H9 (cell line): ENCODE measurements at regions not wholly inside any gene's neighbourhood (a gene's known extent, or its start where the extent isn't known, plus 50 kb on each side); places are given as distances from the start of the nearest gene placed in this dataset.

ENCODE experiments used
- DNase-seq: peaks from one replicate; pipeline ENCODE4 v3.0.0-alpha.2; 2017
- H2AFZ ChIP-seq: one replicate; pipeline ENCODE4 v1.6.1; 2013; ENCODE audit warnings: mild to moderate bottlenecking, low read length, control low read depth, moderate library complexity
- H2AK5ac ChIP-seq: 2 replicates; pipeline ENCODE4 v1.6.1; 2013; ENCODE audit warnings: low read length, control low read depth, mixed read lengths; ENCODE audit not compliant: insufficient read length
- H2BK120ac ChIP-seq: one replicate; pipeline ENCODE4 v1.6.1; 2013; ENCODE audit warnings: low read depth, mild to moderate bottlenecking, low read length, control low read depth, inconsistent platforms; ENCODE audit not compliant: poor library complexity, severe bottlenecking
- H2BK12ac ChIP-seq: 2 replicates; pipeline ENCODE4 v1.6.1; 2013; ENCODE audit warnings: low read length, control low read depth, mixed read lengths, low read depth; ENCODE audit not compliant: insufficient read length
- H2BK15ac ChIP-seq: 2 replicates; pipeline ENCODE4 v1.6.1; 2013; ENCODE audit warnings: low read depth, low read length, control low read depth
- H2BK20ac ChIP-seq: one replicate; pipeline ENCODE4 v1.6.1; 2013; ENCODE audit warnings: low read depth, mild to moderate bottlenecking, low read length, control low read depth, inconsistent platforms; ENCODE audit not compliant: poor library complexity, severe bottlenecking
- H2BK5ac ChIP-seq: 2 replicates; pipeline ENCODE4 v1.6.1; 2013; ENCODE audit warnings: low read length, control low read depth, mixed read lengths; ENCODE audit not compliant: insufficient read length
- H3K14ac ChIP-seq: 2 replicates; pipeline ENCODE4 v1.6.1; 2013; ENCODE audit warnings: low read length, control low read depth; ENCODE audit not compliant: insufficient read depth
- H3K18ac ChIP-seq: 2 replicates; pipeline ENCODE4 v1.6.1; 2013; ENCODE audit warnings: low read depth, mild to moderate bottlenecking, mixed read lengths, low read length, control low read depth; ENCODE audit not compliant: insufficient read length
- H3K23ac ChIP-seq: 2 replicates; pipeline ENCODE4 v1.6.1; 2013; ENCODE audit warnings: low read length, control low read depth, mixed read lengths, low read depth; ENCODE audit not compliant: insufficient read length
- H3K23me2 ChIP-seq: 2 replicates; pipeline ENCODE4 v1.6.1; 2013; ENCODE audit warnings: low read depth, mild to moderate bottlenecking, mixed read lengths, low read length, control low read depth; ENCODE audit not compliant: insufficient read length, poor library complexity, severe bottlenecking
- H3K27ac ChIP-seq: 2 replicates; pipeline ENCODE4 v1.5.1; 2013; ENCODE audit warnings: low read length, control low read depth, mixed read lengths, low read depth; ENCODE audit not compliant: insufficient read length
- H3K27me3 ChIP-seq: 2 replicates; pipeline ENCODE4 v1.6.1; 2013; ENCODE audit warnings: low read length, control low read depth, inconsistent platforms; ENCODE audit not compliant: insufficient read depth
- H3K4ac ChIP-seq: 2 replicates; pipeline ENCODE4 v1.6.1; 2013; ENCODE audit warnings: low read depth, mild to moderate bottlenecking, control low read depth, inconsistent platforms, low read length, moderate library complexity
- H3K4me1 ChIP-seq: 2 replicates; pipeline ENCODE4 v1.6.1; 2013; ENCODE audit warnings: low read length, control low read depth, inconsistent platforms; ENCODE audit not compliant: insufficient read depth
- H3K4me2 ChIP-seq: 2 replicates; pipeline ENCODE4 v1.6.1; 2013; ENCODE audit warnings: low read length, control low read depth, mixed read lengths; ENCODE audit not compliant: insufficient read length, insufficient read depth
- H3K56ac ChIP-seq: 2 replicates; pipeline ENCODE4 v1.6.1; 2013; ENCODE audit warnings: low read depth, mild to moderate bottlenecking, mixed read lengths, low read length, control low read depth; ENCODE audit not compliant: insufficient read length
- H3K79me1 ChIP-seq: 2 replicates; pipeline ENCODE4 v1.6.1; 2013; ENCODE audit warnings: low read depth, mild to moderate bottlenecking, moderate library complexity, low read length, control low read depth, inconsistent platforms; ENCODE audit not compliant: insufficient read depth, poor library complexity, severe bottlenecking
- H3K79me2 ChIP-seq: 2 replicates; pipeline ENCODE4 v1.6.1; 2013; ENCODE audit warnings: low read length, control low read depth, inconsistent platforms; ENCODE audit not compliant: insufficient read depth
- H3K9ac ChIP-seq: 2 replicates; pipeline ENCODE4 v1.6.1; 2013; ENCODE audit warnings: low read length, control low read depth, mixed read lengths; ENCODE audit not compliant: insufficient read length; ENCODE audit errors: extremely low read depth
- H3K9me3 ChIP-seq: one replicate; pipeline ENCODE4 v1.6.1; 2013; ENCODE audit warnings: low read depth, low read length, inconsistent platforms; ENCODE audit not compliant: control insufficient read depth
- H3T11ph ChIP-seq: one replicate; pipeline ENCODE4 v1.6.1; 2013; ENCODE audit warnings: mild to moderate bottlenecking, low read length, control low read depth, inconsistent platforms
- H4K20me1 ChIP-seq: one replicate; pipeline ENCODE4 v1.6.1; 2013; ENCODE audit not compliant: control insufficient read depth, insufficient read length, insufficient read depth
- H4K5ac ChIP-seq: 2 replicates; pipeline ENCODE4 v1.6.1; 2013; ENCODE audit warnings: low read depth, mild to moderate bottlenecking, mixed read lengths, low read length, control low read depth; ENCODE audit not compliant: insufficient read length
- H4K8ac ChIP-seq: replicated peaks from 2 replicates; pipeline ENCODE4 v1.6.1; 2013; ENCODE audit warnings: low read length, control low read depth, mixed read lengths, low read depth; ENCODE audit not compliant: insufficient read length
- H4K91ac ChIP-seq: 2 replicates; pipeline ENCODE4 v1.6.1; 2013; ENCODE audit warnings: low read depth, mild to moderate bottlenecking, moderate library complexity, mixed read lengths, low read length, control low read depth; ENCODE audit not compliant: insufficient read length
- H3K27ac Mint-ChIP-seq, 3 experiments: 2 replicates in 2 of 3; 3 replicates in 1 of 3; pipeline ENCODE4 v1.8.0; 2020 to 2021; ENCODE audit warnings: mixed read lengths in 3 of 3, mild to moderate bottlenecking in 1 of 3, moderate library complexity in 1 of 3
- H3K27me3 Mint-ChIP-seq: 2 replicates; pipeline ENCODE4 v1.8.0; 2021; ENCODE audit warnings: low read depth, mild to moderate bottlenecking, moderate library complexity, mixed read lengths
- H3K36me3 Mint-ChIP-seq, 3 experiments: 2 replicates in 2 of 3; 3 replicates in 1 of 3; pipeline ENCODE4 v1.8.0; 2020 to 2021; ENCODE audit warnings: low read depth in 3 of 3, mixed read lengths in 3 of 3; ENCODE audit not compliant: insufficient read depth in 1 of 3
- H3K4me1 Mint-ChIP-seq, 2 experiments: 2 replicates each; pipeline ENCODE4 v1.8.0; 2020; ENCODE audit warnings: mixed read lengths in 2 of 2
- H3K4me3 Mint-ChIP-seq, 2 experiments: 2 replicates in 1 of 2; 3 replicates in 1 of 2; pipeline ENCODE4 v1.8.0; 2020 to 2021; ENCODE audit warnings: mild to moderate bottlenecking in 2 of 2, mixed read lengths in 2 of 2, moderate library complexity in 1 of 2
- H3K9me3 Mint-ChIP-seq, 2 experiments: 2 replicates in 1 of 2; 3 replicates in 1 of 2; pipeline ENCODE4 v1.8.0; 2020; ENCODE audit warnings: mild to moderate bottlenecking in 2 of 2, mixed read lengths in 2 of 2, moderate library complexity in 1 of 2
- CTCF ChIP-seq: fragments of 200-600 bp; sonication (generic); conservative IDR thresholded peaks from 3 replicates; pipeline ENCODE4 v1.8.0; 2021; ENCODE audit warnings: antibody characterized with exemption, mild to moderate bottlenecking
- WGBS: extraction: QIAGEN DNeasy Blood & Tissue Kit; methylation state at CpG from one replicate; pipeline ENCODE4 v1.1.7; 2013; ENCODE audit warnings: missing lambda C conversion rate, low lambda C conversion rate, mixed read lengths; ENCODE audit not compliant: insufficient read length; ENCODE audit errors: extremely low coverage; 5-methylcytosine and 5-hydroxymethylcytosine counted together

GRCh38 chr2:217396165-217396564, 536.3 kb upstream of the TNP1 start:
- H3K9me3 Mint-ChIP-seq: peaks cover 8 to 11% of the 10 kb centered on the region in 2 experiments; a peak in 4 of 5 replicates
- H3K9me3 ChIP-seq: no peaks in the 10 kb centered on the region
- H3K4me2 ChIP-seq: no peak overlapping the region
- H4K5ac ChIP-seq: no peak overlapping the region
- H4K20me1 ChIP-seq: no peaks in the 10 kb centered on the region
- H4K91ac ChIP-seq: no peak overlapping the region
- no peaks in the 10 kb centered on the region for H3K23me2 ChIP-seq
- no peak overlapping the region for H3T11ph ChIP-seq
- no peaks in the 10 kb centered on the region; the same call in none of the 2 replicates for H3K27me3 Mint-ChIP-seq
- DNase-seq: no peak
- no peaks in the 10 kb centered on the region for H3K27me3 ChIP-seq
- H2BK20ac ChIP-seq: no peak overlapping the region
- H2BK12ac ChIP-seq: no peak overlapping the region
- no peak overlapping the region for H3K4ac ChIP-seq
- no CpG with 5 or more reads among the region's 2 CpGs for WGBS
- no peaks in the 10 kb centered on the region for H3K4me1 Mint-ChIP-seq
- H3K27ac ChIP-seq: no peak overlapping the region
- no peak overlapping the region for H3K4me3 Mint-ChIP-seq
- no peak overlapping the region for H3K56ac ChIP-seq
- no peak overlapping the region for H2BK15ac ChIP-seq
- no peaks in the 10 kb centered on the region for H3K4me1 ChIP-seq
- H2BK120ac ChIP-seq: no peak overlapping the region
- no peak overlapping the region for H4K8ac ChIP-seq
- H3K23ac ChIP-seq: no peak overlapping the region
- H2BK5ac ChIP-seq: no peak overlapping the region
- H2AFZ ChIP-seq: no peak overlapping the region
- no peak overlapping the region for H3K18ac ChIP-seq
- H3K27ac Mint-ChIP-seq: no peak overlapping the region
- peaks cover 6 to 8% (median 7%) of the 10 kb centered on the region in 3 experiments; a peak in 6 of 7 replicates for H3K36me3 Mint-ChIP-seq
- no peak for TF ChIP-seq CTCF
- no peak overlapping the region for H3K9ac ChIP-seq
- H3K14ac ChIP-seq: no peak overlapping the region
- no peaks in the 10 kb centered on the region for H3K79me1 ChIP-seq
- no peaks in the 10 kb centered on the region for H3K79me2 ChIP-seq
- no peak overlapping the region for H2AK5ac ChIP-seq
